Loucy (cell line): ENCODE measurements at regions not wholly inside any gene's neighbourhood (a gene's known extent, or its start where the extent isn't known, plus 50 kb on each side); places are given as distances from the start of the nearest gene placed in this dataset.

Experiments
- H2AFZ ChIP-seq: fragments of 200-600 bp; sonication (generic); 2 replicates; pipeline ENCODE4 v1.6.0; 2016; ENCODE audit warnings: antibody characterized with exemption, mild to moderate bottlenecking, low read length, moderate library complexity
- H3F3A ChIP-seq: fragments of 200-600 bp; 2 replicates; pipeline ENCODE4 v1.6.0; 2016; ENCODE audit warnings: antibody characterized with exemption, low read depth, mild to moderate bottlenecking
- H3K27me3 ChIP-seq: fragments of 200-600 bp; sonication (generic); 2 replicates; pipeline ENCODE4 v1.6.1; 2014; ENCODE audit warnings: low read length, mild to moderate bottlenecking; ENCODE audit not compliant: insufficient read depth, poor library complexity, severe bottlenecking
- H3K36me3 ChIP-seq: fragments of 200-600 bp; sonication (generic); 2 replicates; pipeline ENCODE4 v1.6.1; 2016; ENCODE audit warnings: low read length; ENCODE audit not compliant: insufficient read depth
- H3K4me1 ChIP-seq: fragments of 200-600 bp; sonication (generic); 2 replicates; pipeline ENCODE4 v1.5.1; 2014; ENCODE audit warnings: low read length, mild to moderate bottlenecking; ENCODE audit not compliant: insufficient read depth, poor library complexity, severe bottlenecking
- H3K4me2 ChIP-seq: fragments of 200-600 bp; sonication (generic); 2 replicates; pipeline ENCODE4 v1.6.0; 2014; ENCODE audit warnings: antibody characterized with exemption, low read length, low read depth, mild to moderate bottlenecking; ENCODE audit not compliant: poor library complexity, severe bottlenecking
- H3K4me3 ChIP-seq: fragments of 200-600 bp; sonication (generic); 2 replicates; pipeline ENCODE4 v1.5.1; 2014; ENCODE audit warnings: low read length, mild to moderate bottlenecking, mixed read lengths; ENCODE audit not compliant: poor library complexity, severe bottlenecking
- H3K79me2 ChIP-seq: fragments of 200-600 bp; sonication (generic); 2 replicates; pipeline ENCODE4 v1.6.1; 2014; ENCODE audit warnings: low read length; ENCODE audit not compliant: insufficient read depth
- H3K9ac ChIP-seq: fragments of 200-600 bp; sonication (generic); 2 replicates; pipeline ENCODE4 v1.6.0; 2014; ENCODE audit warnings: mild to moderate bottlenecking, low read depth, low read length, moderate library complexity; ENCODE audit not compliant: poor library complexity, severe bottlenecking
- H3K9me2 ChIP-seq: fragments of 200-600 bp; sonication (generic); replicated peaks from 2 replicates; pipeline ENCODE4 v1.6.1; 2016; ENCODE audit warnings: low read depth, low read length, mixed read lengths
- H3K9me3 ChIP-seq: fragments of 200-600 bp; sonication (generic); 2 replicates; pipeline ENCODE4 v1.6.1; 2014; ENCODE audit warnings: mild to moderate bottlenecking, antibody characterized with exemption, low read length, low read depth; ENCODE audit not compliant: insufficient read depth
- H4K20me1 ChIP-seq: fragments of 200-600 bp; sonication (generic); 2 replicates; pipeline ENCODE4 v1.6.0; 2014; ENCODE audit warnings: antibody characterized with exemption, low read length, mild to moderate bottlenecking; ENCODE audit not compliant: insufficient read depth, poor library complexity, severe bottlenecking
- EZH2phosphoT487 ChIP-seq: fragments of 200-600 bp; IDR thresholded peaks from 2 replicates; pipeline ENCODE4 v1.6.1; 2018; ENCODE audit warnings: antibody characterized with exemption, mild to moderate bottlenecking, moderate library complexity, borderline replicate concordance
- TF ChIP-seq, protein P1 (sequence below): fragments of 200-600 bp; sonication (generic); conservative IDR thresholded peaks from 2 replicates; pipeline ENCODE4 v1.5.1; 2014; ENCODE audit warnings: mild to moderate bottlenecking, antibody characterized with exemption, low read length

DNA sequence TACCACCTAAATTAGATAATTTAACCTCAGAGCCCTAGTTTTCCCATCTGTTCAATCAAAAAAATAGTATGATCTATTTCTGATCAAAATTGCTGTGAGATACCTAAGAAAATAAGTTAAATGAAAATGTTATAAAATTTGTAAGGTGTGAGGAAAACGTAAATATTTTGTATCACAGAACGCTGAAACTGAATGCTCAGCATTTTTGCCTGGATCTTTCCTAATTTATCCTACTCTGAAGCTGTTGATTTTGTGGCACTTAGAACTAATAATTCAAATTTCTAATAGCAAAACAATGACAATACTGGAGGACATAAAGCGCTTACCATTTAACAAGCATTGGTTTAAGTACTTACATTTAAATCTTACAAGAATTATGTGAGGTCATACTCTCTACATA is 674.2 kb downstream of the FAM181B start:
- no peak overlapping the region for H2AFZ ChIP-seq
- H3K9ac ChIP-seq, result no peak overlapping the region
- H3K79me2 ChIP-seq, result no peaks in the 10 kb centered on the region

DNA sequence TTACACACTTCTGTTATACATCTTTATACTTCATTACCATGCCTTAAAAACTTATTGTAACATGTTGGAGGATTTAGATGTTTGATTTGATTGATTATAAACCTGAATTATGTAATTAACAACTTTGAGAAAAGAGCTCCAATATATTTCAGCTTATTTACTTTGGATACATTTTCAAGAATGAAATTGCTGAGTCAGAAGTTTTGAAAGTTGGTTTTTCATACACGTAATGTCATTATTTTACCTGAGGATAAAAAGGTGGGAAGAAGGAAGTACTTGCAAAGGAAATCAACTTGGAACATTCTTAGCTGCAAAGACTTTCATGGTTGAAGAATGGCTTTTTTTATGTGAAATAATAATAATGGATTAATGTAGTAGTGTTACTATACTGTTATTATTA is 677.2 kb downstream of the FAM181B start:
- no peak overlapping the region for H3K4me2 ChIP-seq

More for the DNA sequence above, 674.2 kb downstream of the FAM181B start:
- Histone ChIP-seq H3K9me3 (no peaks in the 10 kb centered on the region), H3K9me2 (no peaks in the 10 kb centered on the region), H3K27me3 (no peaks in the 10 kb centered on the region), H3K4me2 (no peak overlapping the region), H4K20me1 (no peaks in the 10 kb centered on the region), H3K36me3 (no peaks in the 10 kb centered on the region), H3F3A (no peaks in the 10 kb centered on the region), H3K4me1 (no peaks in the 10 kb centered on the region), H3K4me3 (no peak overlapping the region)
- no peak for TF ChIP-seq EZH2phosphoT487
- TF ChIP-seq, protein P1, sequence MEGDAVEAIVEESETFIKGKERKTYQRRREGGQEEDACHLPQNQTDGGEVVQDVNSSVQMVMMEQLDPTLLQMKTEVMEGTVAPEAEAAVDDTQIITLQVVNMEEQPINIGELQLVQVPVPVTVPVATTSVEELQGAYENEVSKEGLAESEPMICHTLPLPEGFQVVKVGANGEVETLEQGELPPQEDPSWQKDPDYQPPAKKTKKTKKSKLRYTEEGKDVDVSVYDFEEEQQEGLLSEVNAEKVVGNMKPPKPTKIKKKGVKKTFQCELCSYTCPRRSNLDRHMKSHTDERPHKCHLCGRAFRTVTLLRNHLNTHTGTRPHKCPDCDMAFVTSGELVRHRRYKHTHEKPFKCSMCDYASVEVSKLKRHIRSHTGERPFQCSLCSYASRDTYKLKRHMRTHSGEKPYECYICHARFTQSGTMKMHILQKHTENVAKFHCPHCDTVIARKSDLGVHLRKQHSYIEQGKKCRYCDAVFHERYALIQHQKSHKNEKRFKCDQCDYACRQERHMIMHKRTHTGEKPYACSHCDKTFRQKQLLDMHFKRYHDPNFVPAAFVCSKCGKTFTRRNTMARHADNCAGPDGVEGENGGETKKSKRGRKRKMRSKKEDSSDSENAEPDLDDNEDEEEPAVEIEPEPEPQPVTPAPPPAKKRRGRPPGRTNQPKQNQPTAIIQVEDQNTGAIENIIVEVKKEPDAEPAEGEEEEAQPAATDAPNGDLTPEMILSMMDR, result no peak

DNA sequence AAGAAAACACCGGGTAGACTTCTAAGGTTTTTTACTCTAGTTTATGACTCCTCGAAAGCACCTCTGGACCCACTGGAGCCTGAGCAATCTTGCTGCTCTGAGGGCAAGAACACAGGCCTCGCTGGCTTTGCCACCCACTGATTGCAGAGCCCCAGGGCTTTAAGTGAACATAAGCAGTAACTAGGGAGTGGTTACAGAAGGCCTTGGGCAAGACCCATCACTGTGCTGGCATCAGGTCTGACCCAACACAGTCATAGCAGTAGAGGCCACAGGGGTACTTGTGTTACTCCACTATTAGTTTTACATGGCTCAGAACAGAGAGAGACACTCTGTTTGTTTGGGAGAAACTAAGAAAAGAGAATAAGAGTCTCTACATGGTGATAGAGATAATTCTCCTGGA is 684.5 kb downstream of the FAM181B start:
- H3K9me3 ChIP-seq, result no peaks in the 10 kb centered on the region; the same call in 1 of the 2 replicates
- H3K9me2 ChIP-seq, result no peaks in the 10 kb centered on the region
- H3K36me3 ChIP-seq, result no peaks in the 10 kb centered on the region
- no peak for TF ChIP-seq EZH2phosphoT487
- TF ChIP-seq, protein P1, result no peak
- no peaks in the 10 kb centered on the region for H3K4me1 ChIP-seq
- H3F3A ChIP-seq, result no peaks in the 10 kb centered on the region
- no peak overlapping the region for H2AFZ ChIP-seq
- no peak overlapping the region for H3K4me3 ChIP-seq
- no peaks in the 10 kb centered on the region for H4K20me1 ChIP-seq
- H3K9ac ChIP-seq, result no peak overlapping the region
- no peak overlapping the region for H3K4me2 ChIP-seq
- no peaks in the 10 kb centered on the region for H3K27me3 ChIP-seq
- H3K79me2 ChIP-seq, result no peaks in the 10 kb centered on the region

More for the DNA sequence above, 677.2 kb downstream of the FAM181B start:
- H3K4me3 ChIP-seq, result no peak overlapping the region
- no peaks in the 10 kb centered on the region for H3K9me2 ChIP-seq
- no peaks in the 10 kb centered on the region for H3K36me3 ChIP-seq
- H4K20me1 ChIP-seq, result no peaks in the 10 kb centered on the region
- H3K79me2 ChIP-seq, result no peaks in the 10 kb centered on the region
- no peaks in the 10 kb centered on the region for H3K9me3 ChIP-seq
- TF ChIP-seq, protein P1, result no peak
- no peak for TF ChIP-seq EZH2phosphoT487
- H3K9ac ChIP-seq, result no peak overlapping the region
- H3K4me1 ChIP-seq, result no peaks in the 10 kb centered on the region
- no peaks in the 10 kb centered on the region for H3K27me3 ChIP-seq
- no peaks in the 10 kb centered on the region for H3F3A ChIP-seq
- no peak overlapping the region for H2AFZ ChIP-seq
